Memory B cell (primary cell): ENCODE measurements at regions not wholly inside any gene's neighbourhood (a gene's known extent, or its start where the extent isn't known, plus 50 kb on each side); places are given as distances from the start of the nearest gene placed in this dataset.
A peak's percentile ranks its signal among the peaks of the same experiment; 100 is the strongest.

Experiments used
- ATAC-seq: fragments of 150-1000 bp; cut with Tn5 transposase; 2 replicates; pipeline ENCODE4 v1.10.0; 2021; ENCODE audit warnings: low read depth, mild to moderate bottlenecking, moderate library complexity
- DNase-seq, 2 donors: peaks; one replicate each; pipeline ENCODE4 v3.0.0; 2022; ENCODE audit warnings: low spot score in 2 of 2
- H3K27ac Mint-ChIP-seq: one replicate; pipeline ENCODE4 v1.8.0; 2022; ENCODE audit warnings: mild to moderate bottlenecking, moderate library complexity, mixed read lengths
- H3K27me3 Mint-ChIP-seq: one replicate; pipeline ENCODE4 v1.8.0; 2022; ENCODE audit warnings: mixed read lengths
- H3K36me3 Mint-ChIP-seq: one replicate; pipeline ENCODE4 v1.8.0; 2022; ENCODE audit warnings: mild to moderate bottlenecking, mixed read lengths
- H3K4me1 Mint-ChIP-seq: one replicate; pipeline ENCODE4 v1.8.0; 2022; ENCODE audit warnings: mixed read lengths
- H3K4me3 Mint-ChIP-seq: one replicate; pipeline ENCODE4 v1.8.0; 2022; ENCODE audit warnings: mild to moderate bottlenecking, moderate library complexity, mixed read lengths
- H3K9me3 Mint-ChIP-seq: one replicate; pipeline ENCODE4 v1.8.0; 2022; ENCODE audit warnings: mixed read lengths

GRCh38 chr21:30986965-30987364 lies 51.3 kb downstream of the KRTAP19-8 start:
- Mint-ChIP-seq H3K9me3 (no peaks in the 10 kb centered on the region), H3K4me3 (no peak overlapping the region), H3K4me1 (no peaks in the 10 kb centered on the region), H3K27ac (no peak overlapping the region), H3K36me3 (no peaks in the 10 kb centered on the region), H3K27me3 (no peaks in the 10 kb centered on the region)
- no peak for DNase-seq
- no peak for ATAC-seq

GRCh38 chr21:30984889-30985288 lies 53.4 kb downstream of the KRTAP19-8 start:
- Mint-ChIP-seq H3K27ac (no peak overlapping the region), H3K27me3 (no peaks in the 10 kb centered on the region), H3K4me3 (no peak overlapping the region), H3K36me3 (no peaks in the 10 kb centered on the region), H3K9me3 (no peaks in the 10 kb centered on the region), H3K4me1 (no peaks in the 10 kb centered on the region)
- DNase-seq (no peak), ATAC-seq (no peak)

GRCh38 chr21:30981403-30981802 lies 56.9 kb downstream of the KRTAP19-8 start:
- ATAC-seq = no peak
- no peak for DNase-seq
- Mint-ChIP-seq H3K36me3 (no peaks in the 10 kb centered on the region), H3K9me3 (no peaks in the 10 kb centered on the region), H3K27ac (no peak overlapping the region), H3K4me1 (peaks cover 4% of the 10 kb centered on the region), H3K4me3 (no peak overlapping the region), H3K27me3 (no peaks in the 10 kb centered on the region)

- Mint-ChIP-seq H3K27me3 (no peaks in the 10 kb centered on the region), H3K4me3 (no peak overlapping the region), H3K27ac (peak overlapping the region; percentile 28), H3K36me3 (no peaks in the 10 kb centered on the region), H3K4me1 (peaks cover 4% of the 10 kb centered on the region), H3K9me3 (no peaks in the 10 kb centered on the region)
- ATAC-seq = no peak
- DNase-seq = no peak
These were observed 59.2 kb downstream of the KRTAP19-8 start for GRCh38 chr21:30979054-30979453.

- peaks cover 1% of the 10 kb centered on the region for H3K9me3 Mint-ChIP-seq
- no peak for ATAC-seq
- no peak for DNase-seq
- H3K36me3 Mint-ChIP-seq = no peaks in the 10 kb centered on the region
- H3K4me3 Mint-ChIP-seq = no peak overlapping the region
- no peak overlapping the region for H3K27ac Mint-ChIP-seq
- no peaks in the 10 kb centered on the region for H3K4me1 Mint-ChIP-seq
- no peaks in the 10 kb centered on the region for H3K27me3 Mint-ChIP-seq
These were observed 74.0 kb downstream of the KRTAP19-8 start for GRCh38 chr21:30964283-30964682.

GRCh38 chr21:30963502-30963901 lies 74.8 kb downstream of the KRTAP19-8 start:
- Mint-ChIP-seq H3K36me3 (no peaks in the 10 kb centered on the region), H3K27me3 (no peaks in the 10 kb centered on the region), H3K4me3 (no peak overlapping the region), H3K27ac (no peak overlapping the region), H3K9me3 (no peaks in the 10 kb centered on the region), H3K4me1 (no peaks in the 10 kb centered on the region)
- ATAC-seq (no peak), DNase-seq (no peak)

GRCh38 chr21:30962013-30962412 lies 76.3 kb downstream of the KRTAP19-8 start:
- H3K36me3 Mint-ChIP-seq = no peaks in the 10 kb centered on the region
- DNase-seq (no peak), ATAC-seq (no peak)
- H3K27me3 Mint-ChIP-seq = no peaks in the 10 kb centered on the region
- no peaks in the 10 kb centered on the region for H3K4me1 Mint-ChIP-seq
- H3K4me3 Mint-ChIP-seq = no peak overlapping the region
- no peaks in the 10 kb centered on the region for H3K9me3 Mint-ChIP-seq
- H3K27ac Mint-ChIP-seq = no peak overlapping the region

- H3K27ac Mint-ChIP-seq = no peak overlapping the region
- no peak for DNase-seq
These were observed 77.4 kb upstream of the KRTAP11-1 start for GRCh38 chr21:30958741-30959140.

GRCh38 chr21:30957010-30957409 lies 75.6 kb upstream of the KRTAP11-1 start:
- Mint-ChIP-seq H3K36me3 (no peaks in the 10 kb centered on the region), H3K27me3 (no peaks in the 10 kb centered on the region), H3K9me3 (peaks cover 6% of the 10 kb centered on the region), H3K27ac (no peak overlapping the region), H3K4me3 (no peak overlapping the region), H3K4me1 (no peaks in the 10 kb centered on the region)
- ATAC-seq = no peak
- no peak for DNase-seq

More at GRCh38 chr21:30958741-30959140, 77.4 kb upstream of the KRTAP11-1 start:
- ATAC-seq = no peak
- H3K27me3 Mint-ChIP-seq = no peaks in the 10 kb centered on the region
- no peaks in the 10 kb centered on the region for H3K36me3 Mint-ChIP-seq
- no peaks in the 10 kb centered on the region for H3K4me1 Mint-ChIP-seq
- peaks cover 6% of the 10 kb centered on the region for H3K9me3 Mint-ChIP-seq
- no peak overlapping the region for H3K4me3 Mint-ChIP-seq

- Mint-ChIP-seq H3K27me3 (no peaks in the 10 kb centered on the region), H3K27ac (no peak overlapping the region), H3K36me3 (no peaks in the 10 kb centered on the region), H3K9me3 (peaks cover 6% of the 10 kb centered on the region), H3K4me1 (no peaks in the 10 kb centered on the region), H3K4me3 (no peak overlapping the region)
- no peak for DNase-seq
- no peak for ATAC-seq
These were observed 72.2 kb upstream of the KRTAP11-1 start for GRCh38 chr21:30953605-30954004.

- no peak overlapping the region for H3K27ac Mint-ChIP-seq
- no peaks in the 10 kb centered on the region for H3K36me3 Mint-ChIP-seq
- ATAC-seq (no peak), DNase-seq (no peak)
- peaks cover 3% of the 10 kb centered on the region for H3K9me3 Mint-ChIP-seq
- H3K27me3 Mint-ChIP-seq = no peaks in the 10 kb centered on the region
- H3K4me1 Mint-ChIP-seq = no peaks in the 10 kb centered on the region
- no peak overlapping the region for H3K4me3 Mint-ChIP-seq
These were observed 65.8 kb upstream of the KRTAP11-1 start for GRCh38 chr21:30947141-30947540.

- ATAC-seq (no peak), DNase-seq (no peak)
- H3K27ac Mint-ChIP-seq = no peak overlapping the region
- H3K4me3 Mint-ChIP-seq = no peak overlapping the region
- H3K36me3 Mint-ChIP-seq = no peaks in the 10 kb centered on the region
- no peaks in the 10 kb centered on the region for H3K27me3 Mint-ChIP-seq
- peaks cover 3% of the 10 kb centered on the region for H3K9me3 Mint-ChIP-seq
- H3K4me1 Mint-ChIP-seq = no peaks in the 10 kb centered on the region
These were observed 62.5 kb upstream of the KRTAP11-1 start for GRCh38 chr21:30943920-30944319.

- DNase-seq (no peak), ATAC-seq (no peak)
- H3K27ac Mint-ChIP-seq = no peak overlapping the region
- H3K4me3 Mint-ChIP-seq = no peak overlapping the region
- H3K9me3 Mint-ChIP-seq = peaks cover 3% of the 10 kb centered on the region
- H3K4me1 Mint-ChIP-seq = no peaks in the 10 kb centered on the region
- no peaks in the 10 kb centered on the region for H3K27me3 Mint-ChIP-seq
- H3K36me3 Mint-ChIP-seq = no peaks in the 10 kb centered on the region
These were observed 61.9 kb upstream of the KRTAP11-1 start for GRCh38 chr21:30943243-30943642.

- no peak for ATAC-seq
- H3K27ac Mint-ChIP-seq = no peak overlapping the region
- no peak for DNase-seq
- no peaks in the 10 kb centered on the region for H3K27me3 Mint-ChIP-seq
- H3K4me3 Mint-ChIP-seq = no peak overlapping the region
- H3K4me1 Mint-ChIP-seq = no peaks in the 10 kb centered on the region
- H3K36me3 Mint-ChIP-seq = no peaks in the 10 kb centered on the region
- peaks cover 3% of the 10 kb centered on the region for H3K9me3 Mint-ChIP-seq
These were observed 60.8 kb upstream of the KRTAP11-1 start for GRCh38 chr21:30942192-30942591.

- Mint-ChIP-seq H3K9me3 (peaks cover 3% of the 10 kb centered on the region), H3K4me1 (no peaks in the 10 kb centered on the region), H3K27me3 (no peaks in the 10 kb centered on the region), H3K4me3 (no peak overlapping the region), H3K36me3 (no peaks in the 10 kb centered on the region), H3K27ac (no peak overlapping the region)
- DNase-seq (no peak), ATAC-seq (no peak)
These were observed 54.8 kb upstream of the KRTAP11-1 start for GRCh38 chr21:30936207-30936606.

- Mint-ChIP-seq H3K36me3 (no peaks in the 10 kb centered on the region), H3K27ac (no peak overlapping the region), H3K27me3 (no peaks in the 10 kb centered on the region), H3K4me3 (no peak overlapping the region), H3K4me1 (no peaks in the 10 kb centered on the region), H3K9me3 (peaks cover 3% of the 10 kb centered on the region)
- ATAC-seq = no peak
- DNase-seq = no peak
These were observed 54.4 kb upstream of the KRTAP11-1 start for GRCh38 chr21:30935889-30936168.
